DND-41 (cell line): ENCODE measurements at regions not wholly inside any gene's neighbourhood (a gene's known extent, or its start where the extent isn't known, plus 50 kb on each side); places are given as distances from the start of the nearest gene placed in this dataset.

Experiments used
- ATAC-seq: fragments of 200-7000 bp; cut with Tn5 transposase; 3 replicates; pipeline ENCODE4 v1.9.1; 2021; ENCODE audit warnings: low read depth; ENCODE audit not compliant: insufficient read depth
- DNase-seq: peaks from one replicate; pipeline ENCODE4 v3.0.0-alpha.2; 2020
- H2AFZ ChIP-seq: 2 replicates; pipeline ENCODE4 v1.6.0; 2012; ENCODE audit warnings: low read depth, low read length
- H3K27ac ChIP-seq: 2 replicates; pipeline ENCODE4 v1.5.1; 2012; ENCODE audit warnings: low read length, inconsistent platforms
- H3K27me3 ChIP-seq: fragments of 200-600 bp; sonication (generic); 2 replicates; pipeline ENCODE4 v1.6.0; 2012; ENCODE audit warnings: low read length, mild to moderate bottlenecking, inconsistent platforms; ENCODE audit not compliant: insufficient read depth, poor library complexity
- H3K36me3 ChIP-seq: 2 replicates; pipeline ENCODE4 v1.5.1; 2012; ENCODE audit warnings: low read length, inconsistent platforms; ENCODE audit not compliant: insufficient read depth
- H3K4me1 ChIP-seq: 2 replicates; pipeline ENCODE4 v1.5.1; 2012; ENCODE audit warnings: mild to moderate bottlenecking, low read length; ENCODE audit not compliant: insufficient read depth
- H3K4me2 ChIP-seq: 2 replicates; pipeline ENCODE4 v1.6.0; 2012; ENCODE audit warnings: mild to moderate bottlenecking, moderate library complexity, low read length, inconsistent platforms; ENCODE audit not compliant: insufficient read depth
- H3K4me3 ChIP-seq, 2 experiments: fragments of 200-600 bp in 1 of 2; shearing (Covaris generic) in 1 of 2; 2 replicates each; pipeline ENCODE4 v1.5.1; 2012 to 2016; ENCODE audit warnings: inconsistent platforms in 2 of 2, low read length in 2 of 2, mild to moderate bottlenecking in 2 of 2, low read depth in 1 of 2, moderate library complexity in 1 of 2
- H3K79me2 ChIP-seq: 2 replicates; pipeline ENCODE4 v1.6.0; 2012; ENCODE audit warnings: low read length, inconsistent platforms; ENCODE audit not compliant: insufficient read depth
- H3K9ac ChIP-seq: 2 replicates; pipeline ENCODE4 v1.6.0; 2012; ENCODE audit warnings: low read depth, mild to moderate bottlenecking, inconsistent platforms, low read length, moderate library complexity
- H3K9me3 ChIP-seq: 2 replicates; pipeline ENCODE4 v1.5.1; 2012; ENCODE audit warnings: low read length, moderate library complexity, mild to moderate bottlenecking, inconsistent platforms; ENCODE audit not compliant: insufficient read depth, severe bottlenecking
- H4K20me1 ChIP-seq: 2 replicates; pipeline ENCODE4 v1.6.0; 2012; ENCODE audit warnings: low read length; ENCODE audit not compliant: insufficient read depth
- EZH2 ChIP-seq: IDR thresholded peaks from 3 replicates; pipeline ENCODE4 v1.6.1; 2012; ENCODE audit warnings: borderline replicate concordance, low read depth, mild to moderate bottlenecking, moderate library complexity, low read length, inconsistent platforms; ENCODE audit not compliant: severe bottlenecking
- TF ChIP-seq, protein P1 (sequence below): IDR thresholded peaks from 2 replicates; pipeline ENCODE4 v1.5.1; 2012; ENCODE audit warnings: borderline replicate concordance, low read length, moderate library complexity, mild to moderate bottlenecking; ENCODE audit not compliant: poor library complexity, severe bottlenecking; ENCODE audit errors: extremely low read depth

DNA sequence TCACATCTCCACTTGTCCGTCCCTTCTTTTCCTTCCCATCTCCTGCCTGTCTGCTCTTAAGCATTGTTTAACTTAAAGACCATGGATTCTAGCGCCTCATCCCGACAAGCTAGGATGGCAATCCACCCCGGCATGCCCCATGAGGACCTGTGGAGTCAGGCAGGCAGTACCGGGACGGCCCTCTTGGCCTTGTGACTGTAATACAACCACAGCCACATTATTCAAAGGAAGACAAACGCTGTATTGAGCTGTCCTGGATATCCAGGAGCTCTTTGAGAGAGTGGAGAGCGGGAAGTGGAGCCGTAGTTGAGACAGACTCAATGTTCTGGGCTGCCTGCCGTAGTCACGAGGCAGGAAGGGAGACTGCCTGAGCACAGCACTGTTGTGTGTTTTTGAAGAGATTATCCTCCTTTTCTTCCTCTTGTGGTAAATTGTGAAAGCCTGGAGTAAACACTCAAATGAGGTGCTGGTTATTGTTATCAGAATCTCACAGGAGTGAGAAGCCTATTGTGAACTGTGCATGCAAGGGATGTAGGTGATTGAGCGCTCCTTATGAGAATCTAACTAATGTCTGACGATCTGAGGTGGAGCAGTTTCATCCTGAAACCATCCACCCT, 929.8 kb upstream of the CNTNAP5 start:
- Histone ChIP-seq H3K36me3 (no peaks in the 10 kb centered on the region), H3K4me1 (no peaks in the 10 kb centered on the region), H3K4me2 (no peak overlapping the region), H4K20me1 (no peaks in the 10 kb centered on the region), H3K9ac (no peak overlapping the region), H3K27ac (no peak overlapping the region), H3K9me3 (no peaks in the 10 kb centered on the region), H2AFZ (no peak overlapping the region), H3K27me3 (no peaks in the 10 kb centered on the region), H3K4me3 (no peak overlapping the region), H3K79me2 (no peaks in the 10 kb centered on the region)
- ATAC-seq (no peak), DNase-seq (no peak)
- TF ChIP-seq, protein P1, sequence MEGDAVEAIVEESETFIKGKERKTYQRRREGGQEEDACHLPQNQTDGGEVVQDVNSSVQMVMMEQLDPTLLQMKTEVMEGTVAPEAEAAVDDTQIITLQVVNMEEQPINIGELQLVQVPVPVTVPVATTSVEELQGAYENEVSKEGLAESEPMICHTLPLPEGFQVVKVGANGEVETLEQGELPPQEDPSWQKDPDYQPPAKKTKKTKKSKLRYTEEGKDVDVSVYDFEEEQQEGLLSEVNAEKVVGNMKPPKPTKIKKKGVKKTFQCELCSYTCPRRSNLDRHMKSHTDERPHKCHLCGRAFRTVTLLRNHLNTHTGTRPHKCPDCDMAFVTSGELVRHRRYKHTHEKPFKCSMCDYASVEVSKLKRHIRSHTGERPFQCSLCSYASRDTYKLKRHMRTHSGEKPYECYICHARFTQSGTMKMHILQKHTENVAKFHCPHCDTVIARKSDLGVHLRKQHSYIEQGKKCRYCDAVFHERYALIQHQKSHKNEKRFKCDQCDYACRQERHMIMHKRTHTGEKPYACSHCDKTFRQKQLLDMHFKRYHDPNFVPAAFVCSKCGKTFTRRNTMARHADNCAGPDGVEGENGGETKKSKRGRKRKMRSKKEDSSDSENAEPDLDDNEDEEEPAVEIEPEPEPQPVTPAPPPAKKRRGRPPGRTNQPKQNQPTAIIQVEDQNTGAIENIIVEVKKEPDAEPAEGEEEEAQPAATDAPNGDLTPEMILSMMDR = no peak
- no peak for TF ChIP-seq EZH2

DNA sequence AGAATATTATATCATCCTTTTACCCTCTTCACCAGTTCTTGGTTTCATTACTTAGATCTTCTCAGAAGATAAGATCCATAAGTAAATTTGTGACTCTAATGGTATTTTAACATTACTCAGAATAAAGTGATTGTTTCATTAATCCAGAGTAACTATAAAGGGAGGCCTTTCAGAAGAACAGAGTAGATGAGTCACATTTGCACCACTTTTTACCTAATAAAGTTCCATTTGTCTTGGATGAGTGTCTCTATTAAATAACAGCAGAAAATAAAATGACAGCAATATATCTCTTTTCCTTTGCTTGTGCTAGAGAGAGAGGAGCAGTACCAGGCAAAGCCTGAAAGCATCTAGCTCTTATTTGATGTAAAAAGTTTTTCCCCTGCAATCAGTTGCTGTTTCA, 926.5 kb upstream of the CNTNAP5 start:
- no peaks in the 10 kb centered on the region for H4K20me1 ChIP-seq
- H3K4me3 ChIP-seq = no peak overlapping the region
- TF ChIP-seq EZH2 = no peak
- TF ChIP-seq, protein P1 = no peak
- H3K36me3 ChIP-seq = no peaks in the 10 kb centered on the region
- no peaks in the 10 kb centered on the region for H3K79me2 ChIP-seq
- no peak for ATAC-seq
- no peak overlapping the region for H2AFZ ChIP-seq
- H3K27ac ChIP-seq = no peak overlapping the region
- DNase-seq = no peak
- no peaks in the 10 kb centered on the region for H3K4me1 ChIP-seq
- H3K4me2 ChIP-seq = no peak overlapping the region
- H3K27me3 ChIP-seq = no peaks in the 10 kb centered on the region
- H3K9me3 ChIP-seq = no peaks in the 10 kb centered on the region
- H3K9ac ChIP-seq = no peak overlapping the region

DNA sequence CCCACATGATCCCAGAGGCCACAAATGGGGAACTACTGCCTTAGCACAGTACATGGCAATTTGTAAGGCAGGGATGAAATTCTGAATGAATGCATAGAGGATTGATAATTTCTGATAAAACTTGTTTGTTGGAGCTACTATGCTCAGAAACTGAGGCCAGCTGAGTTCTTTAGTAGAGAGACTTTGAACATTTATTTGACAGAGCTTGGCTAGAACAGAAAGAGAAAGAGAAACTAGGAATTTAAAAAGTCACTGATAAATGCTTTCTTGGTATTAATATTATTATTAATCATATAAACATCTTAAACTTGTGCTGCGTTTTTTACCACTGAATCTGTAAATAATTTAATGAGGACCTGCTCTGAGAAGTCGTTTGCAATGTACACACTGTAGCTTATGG, 923.7 kb upstream of the CNTNAP5 start:
- Histone ChIP-seq H4K20me1 (no peaks in the 10 kb centered on the region), H3K36me3 (no peaks in the 10 kb centered on the region), H3K27ac (no peak overlapping the region), H3K9me3 (no peaks in the 10 kb centered on the region), H3K4me3 (no peak overlapping the region), H3K4me2 (no peak overlapping the region), H3K27me3 (no peaks in the 10 kb centered on the region), H3K79me2 (no peaks in the 10 kb centered on the region), H2AFZ (no peak overlapping the region), H3K9ac (no peak overlapping the region), H3K4me1 (no peaks in the 10 kb centered on the region)
- TF ChIP-seq EZH2 = no peak
- TF ChIP-seq, protein P1 = no peak
- DNase-seq (no peak), ATAC-seq (no peak)
